Stimulated activated CD4-positive, alpha-beta T cell treated with anti-CD3 and anti-CD28 coated beads, Interleukin-15, amount 100 ng/mL, for 24 hours (primary cell): ENCODE measurements at regions not wholly inside any gene's neighbourhood (a gene's known extent, or its start where the extent isn't known, plus 50 kb on each side); places are given as distances from the start of the nearest gene placed in this dataset.

Experiments used
- DNase-seq: peaks from one replicate; pipeline ENCODE4 v3.0.0-alpha.2; 2020

GRCh38 chr9:20040991-20041696 is 252.3 kb upstream of the SLC24A2 start:
- no peak for DNase-seq

GRCh38 chr9:20037699-20038098 is 248.9 kb upstream of the SLC24A2 start:
- DNase-seq = no peak

GRCh38 chr9:20033511-20033910 is 244.7 kb upstream of the SLC24A2 start:
- DNase-seq = no peak

GRCh38 chr9:20032413-20033006 is 243.7 kb upstream of the SLC24A2 start:
- no peak for DNase-seq

- DNase-seq = no peak
These were observed 243.0 kb upstream of the SLC24A2 start for GRCh38 chr9:20031836-20032235.

GRCh38 chr9:20030671-20031070 is 241.8 kb upstream of the SLC24A2 start:
- no peak for DNase-seq

- DNase-seq = no peak
These were observed 241.4 kb upstream of the SLC24A2 start for GRCh38 chr9:20030221-20030620.

- DNase-seq = no peak
These were observed 240.0 kb upstream of the SLC24A2 start for GRCh38 chr9:20028849-20029231.

- no peak for DNase-seq
These were observed 239.5 kb upstream of the SLC24A2 start for GRCh38 chr9:20028192-20028848.

- DNase-seq = no peak
These were observed 235.2 kb upstream of the SLC24A2 start for GRCh38 chr9:20023961-20024571.

GRCh38 chr9:20023210-20023905 is 234.5 kb upstream of the SLC24A2 start:
- no peak for DNase-seq

- no peak for DNase-seq
These were observed 233.6 kb upstream of the SLC24A2 start for GRCh38 chr9:20022410-20022809.

- no peak for DNase-seq
These were observed 227.8 kb upstream of the SLC24A2 start for GRCh38 chr9:20016611-20017010.

GRCh38 chr9:20015427-20015931 is 226.6 kb upstream of the SLC24A2 start:
- DNase-seq = no peak

- DNase-seq = no peak
These were observed 225.3 kb upstream of the SLC24A2 start for GRCh38 chr9:20014168-20014567.

- DNase-seq = peak; percentile 22
These were observed 223.4 kb upstream of the SLC24A2 start for GRCh38 chr9:20012232-20012631.

- no peak for DNase-seq
These were observed 220.8 kb upstream of the SLC24A2 start for GRCh38 chr9:20009606-20010005.

GRCh38 chr9:20002011-20002410 is 213.2 kb upstream of the SLC24A2 start:
- no peak for DNase-seq

- DNase-seq = no peak
These were observed 212.2 kb upstream of the SLC24A2 start for GRCh38 chr9:20001058-20001457.

GRCh38 chr9:19999491-20000057 is 210.7 kb upstream of the SLC24A2 start:
- peak; percentile 77 for DNase-seq

GRCh38 chr9:19998823-19999455 is 210.1 kb upstream of the SLC24A2 start:
- DNase-seq = peak; percentile 12

- DNase-seq = peak; percentile 24
These were observed 209.3 kb upstream of the SLC24A2 start for GRCh38 chr9:19998153-19998552.
